ENCODE measurements at regions not wholly inside any gene's neighbourhood (a gene's known extent, or its start where the extent isn't known, plus 50 kb on each side); places are given as distances from the start of the nearest gene placed in this dataset.
A peak's percentile ranks its signal among the peaks of the same experiment; 100 is the strongest.

GRCh38 chr9:515665-516064 is 301.0 kb downstream of the DOCK8 start:
- no peak for DNase-seq

GRCh38 chr9:517993-518392 is 303.3 kb downstream of the DOCK8 start:
- DNase-seq, result no peak

GRCh38 chr9:518540-518939 is 303.9 kb downstream of the DOCK8 start:
- no peak for DNase-seq

- no peak for DNase-seq
These were observed 304.9 kb downstream of the DOCK8 start for GRCh38 chr9:519579-519978.

GRCh38 chr9:520302-520701 is 305.6 kb downstream of the DOCK8 start:
- no peak for DNase-seq

GRCh38 chr9:522190-522589 is 307.5 kb downstream of the DOCK8 start:
- no peak for DNase-seq

- DNase-seq, result no peak
These were observed 308.0 kb downstream of the DOCK8 start for GRCh38 chr9:522658-523057.

- DNase-seq, result no peak
These were observed 308.8 kb downstream of the DOCK8 start for GRCh38 chr9:523444-523843.

GRCh38 chr9:524008-524407 is 309.3 kb downstream of the DOCK8 start:
- DNase-seq, result no peak

- DNase-seq, result no peak
These were observed 312.4 kb downstream of the DOCK8 start for GRCh38 chr9:526904-527591.

- DNase-seq, result no peak
These were observed 311.8 kb upstream of the DMRT1 start for GRCh38 chr9:529731-530130.

GRCh38 chr9:530681-531080 is 310.8 kb upstream of the DMRT1 start:
- no peak for DNase-seq

GRCh38 chr9:532707-533106 is 308.8 kb upstream of the DMRT1 start:
- no peak for DNase-seq

GRCh38 chr9:534886-535285 is 306.6 kb upstream of the DMRT1 start:
- no peak for DNase-seq

GRCh38 chr9:535356-535755 is 306.1 kb upstream of the DMRT1 start:
- DNase-seq, result no peak

- no peak for DNase-seq
These were observed 304.6 kb upstream of the DMRT1 start for GRCh38 chr9:536597-537511.

- DNase-seq, result no peak
These were observed 298.0 kb upstream of the DMRT1 start for GRCh38 chr9:543478-543877.

- no peak for DNase-seq
These were observed 296.0 kb upstream of the DMRT1 start for GRCh38 chr9:545480-545879.

GRCh38 chr9:546235-546634 is 295.3 kb upstream of the DMRT1 start:
- no peak for DNase-seq

GRCh38 chr9:546797-547223 is 294.7 kb upstream of the DMRT1 start:
- peak; percentile 15 for DNase-seq

GRCh38 chr9:547314-547713 is 294.2 kb upstream of the DMRT1 start:
- no peak for DNase-seq

GRCh38 chr9:549455-549997 is 292.0 kb upstream of the DMRT1 start:
- DNase-seq, result no peak

- DNase-seq, result no peak
These were observed 291.2 kb upstream of the DMRT1 start for GRCh38 chr9:550333-550732.
